ENCODE measurements at regions not wholly inside any gene's neighbourhood (a gene's known extent, or its start where the extent isn't known, plus 50 kb on each side); places are given as distances from the start of the nearest gene placed in this dataset.

DNA sequence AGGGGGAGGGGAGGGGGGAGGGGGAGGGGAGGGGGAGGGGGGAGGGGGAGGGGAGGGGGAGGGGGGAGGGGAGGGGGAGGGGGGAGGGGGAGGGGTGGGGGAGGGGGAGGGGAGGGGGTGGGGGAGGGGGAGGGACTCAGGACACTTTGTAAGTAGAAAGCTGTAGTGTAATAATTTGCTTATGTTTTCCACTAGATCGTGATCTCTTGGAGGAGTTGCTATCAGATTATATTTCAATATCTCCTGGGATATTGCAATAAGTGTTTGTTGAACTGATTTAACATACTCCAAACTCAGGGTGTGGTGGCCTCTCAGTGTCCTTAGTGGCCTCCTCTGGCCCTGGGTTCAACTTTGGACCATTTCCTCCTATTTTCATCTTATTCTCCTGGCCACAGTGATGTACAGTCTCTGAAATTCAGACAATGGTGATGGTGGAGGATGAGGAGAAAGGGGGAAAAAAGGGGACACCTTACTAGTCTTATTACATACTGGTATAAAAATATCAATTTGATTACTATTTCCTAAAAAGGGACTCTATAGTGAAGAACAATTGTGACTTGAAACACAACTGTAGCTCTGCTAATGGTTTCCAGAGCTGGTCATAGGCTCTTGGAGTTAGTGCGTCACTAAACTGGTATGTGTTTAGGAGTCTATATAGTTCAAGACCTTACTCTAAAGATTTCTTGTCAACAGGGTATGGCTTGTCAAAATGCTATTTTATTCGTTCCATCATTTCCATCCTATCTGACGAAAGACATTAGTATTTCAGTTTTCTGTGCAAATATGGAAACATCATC lies 89.6 kb downstream of the DDX1 start:
- peaks cover 5% of the 10 kb centered on the region for H3K9me3 Mint-ChIP-seq
- no peaks in the 10 kb centered on the region for H3K4me1 Mint-ChIP-seq
- no peak for DNase-seq (ENCODE audit: low spot score in 2 of 2)
- no peak overlapping the region for H3K4me3 Mint-ChIP-seq
- ATAC-seq (replicated peaks; ENCODE audit: extremely low read depth, poor library complexity, severe bottlenecking), result no peak
- peaks cover 14% of the 10 kb centered on the region for H3K27me3 Mint-ChIP-seq
- H3K27ac Mint-ChIP-seq (ENCODE audit: low read depth), result no peak overlapping the region
- H3K36me3 Mint-ChIP-seq (ENCODE audit: insufficient read depth), result no peaks in the 10 kb centered on the region

DNA sequence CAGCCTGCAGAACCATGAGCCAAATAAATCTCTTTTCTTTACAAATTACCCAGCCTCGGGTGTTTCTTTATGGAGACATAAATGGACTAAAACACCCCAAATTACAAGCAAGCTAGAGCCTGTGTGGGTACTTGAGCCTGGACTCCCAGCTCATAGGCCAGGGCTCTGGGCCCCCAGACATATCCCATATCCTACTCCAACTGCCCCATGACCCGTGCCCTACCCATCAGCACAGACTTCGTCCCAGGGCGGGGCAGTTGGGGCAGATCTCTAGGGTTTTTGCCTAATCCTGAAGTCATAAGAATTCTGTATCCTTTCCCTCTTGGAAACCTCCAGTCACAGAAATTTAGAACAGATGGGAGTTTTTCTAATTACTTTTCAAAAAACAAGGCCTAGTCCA lies 90.7 kb downstream of the DDX1 start:
- Mint-ChIP-seq H3K36me3 (ENCODE audit: insufficient read depth) (no peaks in the 10 kb centered on the region), H3K4me3 (no peak overlapping the region), H3K9me3 (peaks cover 5% of the 10 kb centered on the region), H3K27ac (ENCODE audit: low read depth) (no peak overlapping the region), H3K4me1 (no peaks in the 10 kb centered on the region), H3K27me3 (peaks cover 18% of the 10 kb centered on the region)
- no peak for ATAC-seq (replicated peaks; ENCODE audit: extremely low read depth, poor library complexity, severe bottlenecking)
- no peak for DNase-seq (ENCODE audit: low spot score in 2 of 2)

DNA sequence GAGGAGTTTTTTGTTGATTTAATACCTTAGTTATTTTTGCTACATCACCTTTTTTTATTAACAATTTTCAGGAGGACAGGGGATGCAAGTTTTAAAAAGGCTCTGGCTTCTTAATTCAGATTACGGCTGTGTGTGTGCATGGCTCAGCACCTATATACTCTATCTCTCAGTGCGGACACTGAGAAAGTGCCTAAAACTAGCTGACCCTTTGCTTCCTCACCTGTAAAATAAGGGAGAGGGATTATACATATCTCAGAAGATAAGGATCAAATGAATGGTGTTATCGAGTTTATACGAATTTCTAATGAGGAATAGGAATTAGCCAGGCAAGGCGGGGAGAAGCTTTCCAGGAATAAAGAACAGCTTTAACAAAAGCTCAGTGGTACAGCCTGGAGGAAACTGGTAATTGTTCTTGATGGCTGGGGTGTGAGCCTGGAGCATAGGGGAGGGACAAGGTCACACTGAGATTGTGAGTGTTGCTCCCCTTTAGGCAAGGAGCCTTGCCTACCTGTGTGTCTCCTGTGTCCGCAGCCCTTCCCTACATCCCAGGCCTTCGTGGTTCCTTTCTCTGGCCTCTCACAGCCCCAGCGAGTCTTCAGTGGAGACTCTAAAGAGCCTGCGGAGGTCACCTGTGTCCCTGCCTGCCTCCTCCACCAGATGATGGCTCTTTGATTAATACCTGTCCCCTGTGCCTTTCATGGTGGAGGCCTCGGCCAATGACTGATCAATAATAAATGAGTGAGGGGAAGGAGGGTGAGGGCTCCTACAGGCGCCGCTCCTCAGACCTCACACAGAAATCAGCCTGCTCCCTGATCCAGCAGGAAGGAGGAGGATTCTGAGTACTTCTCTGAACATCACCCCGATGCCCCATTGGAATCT lies 92.7 kb downstream of the DDX1 start:
- no peaks in the 10 kb centered on the region for H3K4me1 Mint-ChIP-seq
- no peak overlapping the region for H3K4me3 Mint-ChIP-seq
- H3K27me3 Mint-ChIP-seq, result peaks cover 33% of the 10 kb centered on the region
- H3K36me3 Mint-ChIP-seq (ENCODE audit: insufficient read depth), result no peaks in the 10 kb centered on the region
- no peak for ATAC-seq (replicated peaks; ENCODE audit: extremely low read depth, poor library complexity, severe bottlenecking)
- no peak for DNase-seq (ENCODE audit: low spot score in 2 of 2)
- peaks cover 3% of the 10 kb centered on the region for H3K9me3 Mint-ChIP-seq
- peak overlapping the region; percentile 59 for H3K27ac Mint-ChIP-seq (ENCODE audit: low read depth)

DNA sequence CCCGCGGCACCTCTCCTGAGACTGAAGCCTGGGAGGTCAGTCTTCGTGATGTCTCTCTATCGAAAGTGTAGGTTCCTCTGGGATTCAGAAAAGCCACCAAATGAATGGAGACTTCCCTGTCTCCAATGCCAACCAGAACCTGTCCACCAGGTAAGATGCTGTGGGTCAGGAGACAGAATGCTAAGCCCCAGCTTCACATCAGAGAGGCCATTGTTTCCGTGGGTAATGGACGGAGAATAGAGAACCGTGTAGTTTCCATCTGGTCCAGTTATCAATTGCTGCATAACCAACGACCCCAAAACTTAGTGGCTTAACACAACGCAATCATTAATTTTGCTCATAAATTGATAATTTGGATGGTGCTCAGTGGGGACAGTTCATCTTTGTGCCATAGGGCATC lies 93.5 kb downstream of the DDX1 start:
- no peak for ATAC-seq (replicated peaks; ENCODE audit: extremely low read depth, poor library complexity, severe bottlenecking)

DNA sequence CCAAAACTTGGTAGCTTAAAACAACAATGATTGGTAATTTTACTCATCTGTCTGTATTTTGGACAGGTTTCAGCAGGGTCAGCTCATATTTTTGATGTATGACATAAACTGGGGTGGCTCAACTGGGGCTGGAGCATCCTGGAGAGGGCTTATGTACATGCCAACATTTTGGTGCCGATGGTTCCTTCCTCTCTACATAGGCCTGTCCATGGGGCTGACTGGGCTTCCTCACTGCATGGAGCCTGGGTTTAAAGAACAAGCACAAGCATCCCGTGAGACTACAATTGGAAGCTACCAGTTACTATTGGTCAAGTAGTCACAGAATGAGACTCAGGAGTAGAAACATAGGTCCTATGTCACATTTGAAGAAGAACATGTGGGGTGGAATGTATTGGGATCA lies 95.0 kb downstream of the DDX1 start:
- H3K27me3 Mint-ChIP-seq, result peaks cover 41% of the 10 kb centered on the region
- H3K36me3 Mint-ChIP-seq (ENCODE audit: insufficient read depth), result no peaks in the 10 kb centered on the region
- H3K9me3 Mint-ChIP-seq, result no peaks in the 10 kb centered on the region
- no peaks in the 10 kb centered on the region for H3K4me1 Mint-ChIP-seq
- ATAC-seq (replicated peaks; ENCODE audit: extremely low read depth, poor library complexity, severe bottlenecking) (no peak), DNase-seq (ENCODE audit: low spot score in 2 of 2) (no peak)
- H3K4me3 Mint-ChIP-seq, result no peak overlapping the region
- H3K27ac Mint-ChIP-seq (ENCODE audit: low read depth), result no peak overlapping the region

More for the DNA sequence above, 93.5 kb downstream of the DDX1 start:
- Mint-ChIP-seq H3K27me3 (peaks cover 41% of the 10 kb centered on the region), H3K4me1 (no peaks in the 10 kb centered on the region), H3K27ac (ENCODE audit: low read depth) (no peak overlapping the region), H3K36me3 (ENCODE audit: insufficient read depth) (no peaks in the 10 kb centered on the region), H3K9me3 (no peaks in the 10 kb centered on the region), H3K4me3 (no peak overlapping the region)
- no peak for DNase-seq (ENCODE audit: low spot score in 2 of 2)

- H3K4me3 Mint-ChIP-seq, result no peak overlapping the region
- H3K4me1 Mint-ChIP-seq, result no peaks in the 10 kb centered on the region
- no peak overlapping the region for H3K27ac Mint-ChIP-seq (ENCODE audit: low read depth)
- DNase-seq (ENCODE audit: low spot score in 2 of 2) (no peak), ATAC-seq (replicated peaks; ENCODE audit: extremely low read depth, poor library complexity, severe bottlenecking) (no peak)
- H3K36me3 Mint-ChIP-seq (ENCODE audit: insufficient read depth), result no peaks in the 10 kb centered on the region
- H3K27me3 Mint-ChIP-seq, result peaks cover 41% of the 10 kb centered on the region
- H3K9me3 Mint-ChIP-seq, result no peaks in the 10 kb centered on the region
Observed at GRCh38 chr2:15687243-15687642, 95.6 kb downstream of the DDX1 start.

GRCh38 chr2:15687720-15688119 lies 96.1 kb downstream of the DDX1 start:
- DNase-seq (ENCODE audit: low spot score in 2 of 2) (no peak), ATAC-seq (replicated peaks; ENCODE audit: extremely low read depth, poor library complexity, severe bottlenecking) (no peak)
- Mint-ChIP-seq H3K4me3 (no peak overlapping the region), H3K9me3 (no peaks in the 10 kb centered on the region), H3K27me3 (peaks cover 41% of the 10 kb centered on the region), H3K4me1 (no peaks in the 10 kb centered on the region), H3K36me3 (ENCODE audit: insufficient read depth) (no peaks in the 10 kb centered on the region), H3K27ac (ENCODE audit: low read depth) (no peak overlapping the region)

DNA sequence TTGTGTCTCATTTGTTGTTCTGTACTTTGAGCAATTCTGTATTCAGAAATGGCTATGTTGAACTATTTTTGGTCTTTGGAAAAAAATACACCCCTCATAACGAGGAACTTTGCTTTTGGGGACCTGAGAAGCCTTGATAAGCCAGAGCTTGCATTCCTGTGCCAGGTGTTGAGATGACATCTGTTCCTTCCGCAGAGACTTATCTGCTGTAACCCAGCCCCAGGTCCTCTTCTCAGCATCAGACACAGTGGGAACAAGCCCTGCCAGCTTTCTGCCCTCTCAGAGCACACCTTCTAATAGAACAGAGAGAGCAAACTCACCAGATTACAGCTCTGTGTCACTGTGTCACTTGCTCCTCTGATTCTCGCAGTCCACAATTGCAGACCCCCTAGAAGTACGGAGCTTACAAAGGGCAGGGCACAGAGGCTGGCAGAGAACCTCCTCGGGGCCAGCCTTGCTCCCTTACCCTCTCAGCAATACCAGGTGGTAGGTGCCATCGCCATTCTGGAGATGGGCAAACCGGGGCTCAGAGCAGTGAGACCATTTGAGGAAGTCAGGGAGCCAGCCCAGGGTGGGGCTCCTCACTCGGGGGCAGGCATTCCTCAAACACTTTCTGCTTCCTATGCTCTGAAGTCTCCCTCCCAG lies 97.4 kb downstream of the DDX1 start:
- Mint-ChIP-seq H3K27ac (ENCODE audit: low read depth) (no peak overlapping the region), H3K4me3 (no peak overlapping the region), H3K27me3 (peaks cover 34% of the 10 kb centered on the region), H3K36me3 (ENCODE audit: insufficient read depth) (no peaks in the 10 kb centered on the region), H3K9me3 (no peaks in the 10 kb centered on the region), H3K4me1 (no peaks in the 10 kb centered on the region)
- ATAC-seq (replicated peaks; ENCODE audit: extremely low read depth, poor library complexity, severe bottlenecking) (no peak), DNase-seq (ENCODE audit: low spot score in 2 of 2) (no peak)

DNA sequence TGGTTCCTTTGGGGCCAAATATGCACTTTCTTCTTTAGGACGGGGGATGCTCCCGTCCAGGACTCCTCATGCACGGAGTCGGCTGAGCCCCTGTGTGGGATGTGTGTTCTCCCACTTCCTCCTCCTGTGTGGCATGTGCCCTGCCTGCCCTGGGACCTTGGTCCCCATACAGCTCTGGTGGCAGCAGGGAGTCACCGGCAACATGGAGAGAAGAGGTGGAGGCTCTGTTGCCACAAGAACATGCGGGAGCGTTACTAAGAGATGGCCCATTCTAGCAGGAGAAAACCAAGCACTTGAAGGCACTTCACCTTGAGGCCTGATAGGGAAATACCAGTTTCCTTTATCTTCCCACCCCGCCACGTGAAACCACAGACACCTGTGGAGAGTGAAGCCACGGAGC lies 98.0 kb downstream of the DDX1 start:
- H3K9me3 Mint-ChIP-seq, result no peaks in the 10 kb centered on the region
- no peak for DNase-seq (ENCODE audit: low spot score in 2 of 2)
- no peak overlapping the region for H3K27ac Mint-ChIP-seq (ENCODE audit: low read depth)
- no peaks in the 10 kb centered on the region for H3K36me3 Mint-ChIP-seq (ENCODE audit: insufficient read depth)
- H3K4me1 Mint-ChIP-seq, result no peaks in the 10 kb centered on the region
- no peak overlapping the region for H3K4me3 Mint-ChIP-seq
- no peak for ATAC-seq (replicated peaks; ENCODE audit: extremely low read depth, poor library complexity, severe bottlenecking)
- H3K27me3 Mint-ChIP-seq, result peaks cover 32% of the 10 kb centered on the region

GRCh38 chr2:15691586-15692310 lies 100.1 kb downstream of the DDX1 start:
- H3K4me3 Mint-ChIP-seq, result no peak overlapping the region
- ATAC-seq (replicated peaks; ENCODE audit: extremely low read depth, poor library complexity, severe bottlenecking), result no peak
- H3K9me3 Mint-ChIP-seq, result no peaks in the 10 kb centered on the region
- no peaks in the 10 kb centered on the region for H3K36me3 Mint-ChIP-seq (ENCODE audit: insufficient read depth)
- no peak for DNase-seq (ENCODE audit: low spot score in 2 of 2)
- H3K27ac Mint-ChIP-seq (ENCODE audit: low read depth), result no peak overlapping the region
- H3K4me1 Mint-ChIP-seq, result no peaks in the 10 kb centered on the region
- peaks cover 27% of the 10 kb centered on the region for H3K27me3 Mint-ChIP-seq

GRCh38 chr2:15692551-15693377 lies 101.1 kb downstream of the DDX1 start:
- H3K27me3 Mint-ChIP-seq, result peaks cover 19% of the 10 kb centered on the region
- no peak for ATAC-seq (replicated peaks; ENCODE audit: extremely low read depth, poor library complexity, severe bottlenecking)
- DNase-seq (ENCODE audit: low spot score in 2 of 2), result no peak
- no peaks in the 10 kb centered on the region for H3K4me1 Mint-ChIP-seq
- no peak overlapping the region for H3K27ac Mint-ChIP-seq (ENCODE audit: low read depth)
- H3K4me3 Mint-ChIP-seq, result no peak overlapping the region
- H3K36me3 Mint-ChIP-seq (ENCODE audit: insufficient read depth), result no peaks in the 10 kb centered on the region
- no peaks in the 10 kb centered on the region for H3K9me3 Mint-ChIP-seq
